SK-N-SH treated with all-trans-retinoic acid at 6 μM for 48 hours (cell line): ENCODE measurements at regions not wholly inside any gene's neighbourhood (a gene's known extent, or its start where the extent isn't known, plus 50 kb on each side); places are given as distances from the start of the nearest gene placed in this dataset.

Source experiments
- ATAC-seq: fragments of 200-7000 bp; cut with Tn5 transposase; 3 replicates; pipeline ENCODE4 v1.9.1; 2020; ENCODE audit warnings: mild to moderate bottlenecking, moderate library complexity
- ARNTL ChIP-seq: fragments of 450-650 bp; formaldehyde crosslinking; IDR thresholded peaks from 2 replicates; pipeline ENCODE4 v1.5.0; 2020; ENCODE audit warnings: low read depth, mild to moderate bottlenecking, moderate library complexity, borderline replicate concordance
- CSRNP3 ChIP-seq: fragments of 250-450 bp; sonication (Bioruptor Pico); IDR thresholded peaks from 2 replicates; pipeline ENCODE4 v1.5.1; 2021; ENCODE audit warnings: mild to moderate bottlenecking, moderate library complexity
- ESRRG ChIP-seq: fragments of 250-450 bp; sonication (Bioruptor Pico); IDR thresholded peaks from 2 replicates; pipeline ENCODE4 v1.6.1; 2021; ENCODE audit warnings: mild to moderate bottlenecking
- GLIS3 ChIP-seq: fragments of 250-450 bp; sonication (Bioruptor Pico); IDR thresholded peaks from 2 replicates; pipeline ENCODE4 v1.5.0; 2020; ENCODE audit warnings: mild to moderate bottlenecking, moderate library complexity
- ISL1 ChIP-seq: fragments of 250-450 bp; sonication (Bioruptor Pico); IDR thresholded peaks from 2 replicates; pipeline ENCODE4 v2.1.2; 2022; ENCODE audit warnings: mild to moderate bottlenecking, moderate library complexity
- OSR1 ChIP-seq: fragments of 250-450 bp; sonication (Bioruptor Pico); IDR thresholded peaks from 2 replicates; pipeline ENCODE4 v1.8.0; 2022; ENCODE audit warnings: moderate library complexity, mild to moderate bottlenecking, inconsistent platforms
- POU6F1 ChIP-seq: fragments of 250-450 bp; sonication (Bioruptor Pico); IDR thresholded peaks from 2 replicates; pipeline ENCODE4 v1.8.0; 2021; ENCODE audit warnings: low read depth, mild to moderate bottlenecking, moderate library complexity, borderline replicate concordance
- PPARA ChIP-seq: fragments of 250-450 bp; sonication (Bioruptor Pico); IDR thresholded peaks from 2 replicates; pipeline ENCODE4 v1.5.0; 2020; ENCODE audit warnings: mild to moderate bottlenecking, borderline replicate concordance
- SNAI2 ChIP-seq: fragments of 250-450 bp; sonication (Bioruptor Pico); IDR thresholded peaks from 2 replicates; pipeline ENCODE4 v1.5.0; 2020; ENCODE audit warnings: mild to moderate bottlenecking, moderate library complexity
- TCF4 ChIP-seq: fragments of 250-450 bp; sonication (Bioruptor Pico); IDR thresholded peaks from 2 replicates; pipeline ENCODE4 v1.8.0; 2021; ENCODE audit warnings: mild to moderate bottlenecking, moderate library complexity, borderline replicate concordance
- TOX ChIP-seq: fragments of 250-450 bp; sonication (Bioruptor Pico); IDR thresholded peaks from 2 replicates; pipeline ENCODE4 v1.8.0; 2021; ENCODE audit warnings: mild to moderate bottlenecking, moderate library complexity, borderline replicate concordance
- TSHZ2 ChIP-seq: fragments of 250-450 bp; sonication (Bioruptor Pico); IDR thresholded peaks from 2 replicates; pipeline ENCODE4 v1.5.0; 2020; ENCODE audit warnings: mild to moderate bottlenecking, moderate library complexity
- ZC3H10 ChIP-seq: fragments of 250-450 bp; sonication (Bioruptor Pico); IDR thresholded peaks from 2 replicates; pipeline ENCODE4 v1.5.1; 2021; ENCODE audit warnings: mild to moderate bottlenecking, moderate library complexity
- ZFP30 ChIP-seq: fragments of 450-650 bp; formaldehyde crosslinking; IDR thresholded peaks from 2 replicates; pipeline ENCODE4 v1.5.0; 2022; ENCODE audit warnings: mild to moderate bottlenecking, moderate library complexity
- ZNF70 ChIP-seq: fragments of 450-650 bp; formaldehyde crosslinking; IDR thresholded peaks from 2 replicates; pipeline ENCODE4 v1.5.0; 2020; ENCODE audit warnings: mild to moderate bottlenecking, moderate library complexity
- ZNF8 ChIP-seq: fragments of 450-650 bp; formaldehyde crosslinking; IDR thresholded peaks from 2 replicates; pipeline ENCODE4 v1.5.0; 2020; ENCODE audit warnings: mild to moderate bottlenecking, moderate library complexity

GRCh38 chr4:178738026-178738425, 1295.8 kb upstream of the AGA start:
- no peak for ATAC-seq
- TF ChIP-seq CSRNP3 (no peak), POU6F1 (CRISPR knock-in tag) (no peak), ZNF8 (CRISPR knock-in tag) (no peak), TOX (CRISPR knock-in tag) (no peak), SNAI2 (CRISPR knock-in tag) (no peak)

- no peak for ATAC-seq
- TF ChIP-seq OSR1 (CRISPR knock-in tag) (no peak), ARNTL (no peak), ISL1 (CRISPR knock-in tag) (no peak), ZFP30 (no peak), PPARA (no peak), POU6F1 (CRISPR knock-in tag) (no peak), TCF4 (no peak), ZNF70 (CRISPR knock-in tag) (no peak), ZC3H10 (CRISPR knock-in tag) (no peak), CSRNP3 (no peak), TSHZ2 (CRISPR knock-in tag) (no peak), ZNF8 (CRISPR knock-in tag) (no peak), ESRRG (no peak)
Observed at GRCh38 chr4:178745203-178745602, 1303.0 kb upstream of the AGA start.

GRCh38 chr4:178752954-178753525, 1310.8 kb upstream of the AGA start:
- ATAC-seq: no peak
- TF ChIP-seq TOX (CRISPR knock-in tag) (no peak), GLIS3 (CRISPR knock-in tag) (no peak), TSHZ2 (CRISPR knock-in tag) (no peak), ZFP30 (no peak), ARNTL (no peak), ZNF8 (CRISPR knock-in tag) (no peak)
